WTC11 (cell line): ENCODE measurements at regions not wholly inside any gene's neighbourhood (a gene's known extent, or its start where the extent isn't known, plus 50 kb on each side); places are given as distances from the start of the nearest gene placed in this dataset.

Experiments used
- ATAC-seq: fragments of 200-7000 bp; cut with Tn5 transposase; 2 replicates; pipeline ENCODE4 v1.10.0; 2021; ENCODE audit warnings: mild to moderate bottlenecking, moderate library complexity
- CTCF ChIA-PET: fragments of 300-600 bp; sonication (Branson Sonifier 250); formaldehyde crosslinking; loops from one replicate; lab custom pipeline; 2021; ENCODE audit warnings: antibody characterized with exemption; lab: Charles Lee
- POLR2A ChIA-PET: fragments of 350-600 bp; sonication (Branson Sonifier 250); formaldehyde crosslinking; loops from one replicate; lab custom pipeline; 2021; ENCODE audit warnings: antibody characterized with exemption; lab: Charles Lee
- DNase-seq: peaks from one replicate; pipeline ENCODE4 v3.0.0; 2021; ENCODE audit warnings: low spot score
- H3K27ac Mint-ChIP-seq: 2 replicates; pipeline ENCODE4 v1.8.0; 2021; ENCODE audit warnings: mixed read lengths
- H3K27me3 Mint-ChIP-seq: 2 replicates; pipeline ENCODE4 v1.8.0; 2021; ENCODE audit warnings: low read depth, mild to moderate bottlenecking, moderate library complexity, mixed read lengths
- H3K36me3 Mint-ChIP-seq: 2 replicates; pipeline ENCODE4 v1.8.0; 2021; ENCODE audit warnings: mixed read lengths
- H3K4me1 Mint-ChIP-seq: 2 replicates; pipeline ENCODE4 v1.8.0; 2022; ENCODE audit warnings: mixed read lengths
- H3K4me3 Mint-ChIP-seq: 2 replicates; pipeline ENCODE4 v1.8.0; 2021; ENCODE audit warnings: mild to moderate bottlenecking, moderate library complexity, mixed read lengths
- H3K9me3 Mint-ChIP-seq: 2 replicates; pipeline ENCODE4 v1.8.0; 2021; ENCODE audit warnings: mixed read lengths
- FOXJ3 ChIP-seq: sonication (generic); formaldehyde crosslinking; IDR thresholded peaks from 2 replicates; pipeline ENCODE4 v1.9.0; 2021; ENCODE audit warnings: missing genetic modification reagents, mild to moderate bottlenecking, borderline replicate concordance
- JAZF1 ChIP-seq: fragments of 250-450 bp; sonication (Bioruptor Pico); IDR thresholded peaks from 2 replicates; pipeline ENCODE4 v1.9.0; 2021; ENCODE audit warnings: moderate library complexity, mild to moderate bottlenecking, inconsistent platforms
- NFATC4 ChIP-seq: fragments of 250-450 bp; sonication (Bioruptor Pico); IDR thresholded peaks from 2 replicates; pipeline ENCODE4 v1.9.0; 2021; ENCODE audit warnings: mild to moderate bottlenecking
- NFE2L1 ChIP-seq: sonication (generic); formaldehyde crosslinking; IDR thresholded peaks from 2 replicates; pipeline ENCODE4 v1.8.1; 2023; ENCODE audit warnings: missing genetic modification reagents
- NR2C2 ChIP-seq: sonication (generic); formaldehyde crosslinking; IDR thresholded peaks from 2 replicates; pipeline ENCODE4 v1.8.0; 2022; ENCODE audit warnings: mild to moderate bottlenecking, missing genetic modification reagents
- SP1 ChIP-seq: sonication (generic); formaldehyde crosslinking; conservative IDR thresholded peaks from 2 replicates; pipeline ENCODE4 v1.8.1; 2022; ENCODE audit warnings: missing genetic modification reagents
- TP53 ChIP-seq: sonication (generic); formaldehyde crosslinking; IDR thresholded peaks from 2 replicates; pipeline ENCODE4 v1.8.1; 2023; ENCODE audit warnings: mild to moderate bottlenecking, missing genetic modification reagents
- ZNF219 ChIP-seq: sonication (generic); formaldehyde crosslinking; IDR thresholded peaks from 2 replicates; pipeline ENCODE4 v1.8.0; 2023; ENCODE audit warnings: missing genetic modification reagents, mild to moderate bottlenecking, borderline replicate concordance
- ZNF232 ChIP-seq: sonication (generic); formaldehyde crosslinking; IDR thresholded peaks from 2 replicates; pipeline ENCODE4 v1.8.0; 2022; ENCODE audit warnings: mild to moderate bottlenecking, missing genetic modification reagents
- ZNF396 ChIP-seq: fragments of 250-450 bp; sonication (Bioruptor Pico); IDR thresholded peaks from 2 replicates; pipeline ENCODE4 v1.8.0; 2021; ENCODE audit warnings: mild to moderate bottlenecking, moderate library complexity, borderline replicate concordance
- TF ChIP-seq, protein P1 (sequence below): sonication (generic); formaldehyde crosslinking; IDR thresholded peaks from 2 replicates; pipeline ENCODE4 v1.8.1; 2023; ENCODE audit warnings: mild to moderate bottlenecking, missing genetic modification reagents, moderate library complexity
- TF ChIP-seq, protein P2 (sequence below): fragments of 200-600 bp; IDR thresholded peaks from 2 replicates; pipeline ENCODE4 v1.8.0; 2022; ENCODE audit warnings: antibody characterized with exemption
- TF ChIP-seq, protein P3 (sequence below): sonication (generic); formaldehyde crosslinking; IDR thresholded peaks from 2 replicates; pipeline ENCODE4 v1.8.0; 2023; ENCODE audit warnings: missing genetic modification reagents
- TF ChIP-seq, protein P4 (sequence below): sonication (generic); formaldehyde crosslinking; IDR thresholded peaks from 2 replicates; pipeline ENCODE4 v1.8.0; 2022; ENCODE audit warnings: missing genetic modification reagents
- TF ChIP-seq, protein P5 (sequence below): sonication (generic); formaldehyde crosslinking; conservative IDR thresholded peaks from 2 replicates; pipeline ENCODE4 v1.8.1; 2023; ENCODE audit warnings: mild to moderate bottlenecking, low read depth, missing genetic modification reagents, moderate library complexity
- TF ChIP-seq, protein P6 (sequence below): sonication (generic); formaldehyde crosslinking; IDR thresholded peaks from 2 replicates; pipeline ENCODE4 v1.8.0; 2023; ENCODE audit warnings: mild to moderate bottlenecking, missing genetic modification reagents
- TF ChIP-seq, protein P7 (sequence below): fragments of 250-450 bp; sonication (Bioruptor Pico); IDR thresholded peaks from 2 replicates; pipeline ENCODE4 v1.9.0; 2021; ENCODE audit warnings: moderate library complexity, mild to moderate bottlenecking, inconsistent platforms, borderline replicate concordance

DNA sequence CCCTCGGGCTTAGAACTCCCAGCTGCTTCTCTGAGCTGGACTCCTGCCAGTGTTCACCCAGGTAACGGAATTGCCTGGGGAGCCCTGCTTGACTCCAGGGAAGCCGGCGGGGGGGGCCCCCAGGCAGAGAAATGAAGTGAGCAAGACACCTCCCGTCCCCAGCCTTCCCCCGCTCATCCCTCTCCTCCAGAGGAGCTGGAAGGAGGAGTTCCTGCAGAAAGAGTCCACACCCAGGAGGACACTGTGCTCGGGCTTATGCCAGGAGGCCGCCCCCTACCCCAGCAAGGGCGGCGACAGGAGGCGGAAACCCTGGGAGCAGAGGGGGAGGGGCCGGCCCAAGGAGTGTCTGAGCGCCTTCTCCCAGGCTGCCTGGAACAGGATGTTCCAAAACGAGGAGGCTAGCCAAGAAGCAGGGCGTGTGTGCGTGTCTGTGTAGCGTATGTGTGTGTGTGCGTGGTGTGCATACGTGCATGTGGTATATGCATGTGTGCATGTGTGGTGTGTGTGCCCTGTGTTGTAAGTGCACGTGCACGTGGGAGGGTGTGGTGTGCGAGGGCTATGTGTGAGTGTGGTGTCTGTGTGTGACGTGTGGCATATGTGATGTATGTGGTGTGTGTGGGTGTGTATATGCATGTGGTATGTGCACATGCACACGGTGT lies 511.3 kb downstream of the SHQ1 start:
- no peaks in the 10 kb centered on the region for H3K9me3 Mint-ChIP-seq
- H3K36me3 Mint-ChIP-seq: no peaks in the 10 kb centered on the region
- H3K27ac Mint-ChIP-seq: no peak overlapping the region
- ATAC-seq: peak; percentile 64
- POLR2A ChIA-PET: interaction anchor here (0.6 kb wide), 1 partner anchor 1208 kb away, joined by 3 read pairs; no protein-coding TSS in a partner anchor
- TF ChIP-seq, protein P1, sequence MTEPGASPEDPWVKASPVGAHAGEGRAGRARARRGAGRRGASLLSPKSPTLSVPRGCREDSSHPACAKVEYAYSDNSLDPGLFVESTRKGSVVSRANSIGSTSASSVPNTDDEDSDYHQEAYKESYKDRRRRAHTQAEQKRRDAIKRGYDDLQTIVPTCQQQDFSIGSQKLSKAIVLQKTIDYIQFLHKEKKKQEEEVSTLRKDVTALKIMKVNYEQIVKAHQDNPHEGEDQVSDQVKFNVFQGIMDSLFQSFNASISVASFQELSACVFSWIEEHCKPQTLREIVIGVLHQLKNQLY (CRISPR knock-in tag): no peak
- TF ChIP-seq NFATC4 (CRISPR knock-in tag) (no peak), ZNF396 (CRISPR knock-in tag) (no peak), ZNF219 (CRISPR knock-in tag) (no peak), JAZF1 (CRISPR knock-in tag) (no peak), TP53 (CRISPR knock-in tag) (no peak), ZNF232 (CRISPR knock-in tag) (no peak), NFE2L1 (CRISPR knock-in tag) (peak; percentile 62; the same call in 1 of the 2 replicates), FOXJ3 (CRISPR knock-in tag) (no peak), NR2C2 (CRISPR knock-in tag) (no peak), SP1 (CRISPR knock-in tag) (no peak)
- TF ChIP-seq, protein P2, sequence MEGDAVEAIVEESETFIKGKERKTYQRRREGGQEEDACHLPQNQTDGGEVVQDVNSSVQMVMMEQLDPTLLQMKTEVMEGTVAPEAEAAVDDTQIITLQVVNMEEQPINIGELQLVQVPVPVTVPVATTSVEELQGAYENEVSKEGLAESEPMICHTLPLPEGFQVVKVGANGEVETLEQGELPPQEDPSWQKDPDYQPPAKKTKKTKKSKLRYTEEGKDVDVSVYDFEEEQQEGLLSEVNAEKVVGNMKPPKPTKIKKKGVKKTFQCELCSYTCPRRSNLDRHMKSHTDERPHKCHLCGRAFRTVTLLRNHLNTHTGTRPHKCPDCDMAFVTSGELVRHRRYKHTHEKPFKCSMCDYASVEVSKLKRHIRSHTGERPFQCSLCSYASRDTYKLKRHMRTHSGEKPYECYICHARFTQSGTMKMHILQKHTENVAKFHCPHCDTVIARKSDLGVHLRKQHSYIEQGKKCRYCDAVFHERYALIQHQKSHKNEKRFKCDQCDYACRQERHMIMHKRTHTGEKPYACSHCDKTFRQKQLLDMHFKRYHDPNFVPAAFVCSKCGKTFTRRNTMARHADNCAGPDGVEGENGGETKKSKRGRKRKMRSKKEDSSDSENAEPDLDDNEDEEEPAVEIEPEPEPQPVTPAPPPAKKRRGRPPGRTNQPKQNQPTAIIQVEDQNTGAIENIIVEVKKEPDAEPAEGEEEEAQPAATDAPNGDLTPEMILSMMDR: no peak
- TF ChIP-seq, protein P3, sequence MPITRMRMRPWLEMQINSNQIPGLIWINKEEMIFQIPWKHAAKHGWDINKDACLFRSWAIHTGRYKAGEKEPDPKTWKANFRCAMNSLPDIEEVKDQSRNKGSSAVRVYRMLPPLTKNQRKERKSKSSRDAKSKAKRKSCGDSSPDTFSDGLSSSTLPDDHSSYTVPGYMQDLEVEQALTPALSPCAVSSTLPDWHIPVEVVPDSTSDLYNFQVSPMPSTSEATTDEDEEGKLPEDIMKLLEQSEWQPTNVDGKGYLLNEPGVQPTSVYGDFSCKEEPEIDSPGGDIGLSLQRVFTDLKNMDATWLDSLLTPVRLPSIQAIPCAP (CRISPR knock-in tag): no peak
- TF ChIP-seq, protein P4, sequence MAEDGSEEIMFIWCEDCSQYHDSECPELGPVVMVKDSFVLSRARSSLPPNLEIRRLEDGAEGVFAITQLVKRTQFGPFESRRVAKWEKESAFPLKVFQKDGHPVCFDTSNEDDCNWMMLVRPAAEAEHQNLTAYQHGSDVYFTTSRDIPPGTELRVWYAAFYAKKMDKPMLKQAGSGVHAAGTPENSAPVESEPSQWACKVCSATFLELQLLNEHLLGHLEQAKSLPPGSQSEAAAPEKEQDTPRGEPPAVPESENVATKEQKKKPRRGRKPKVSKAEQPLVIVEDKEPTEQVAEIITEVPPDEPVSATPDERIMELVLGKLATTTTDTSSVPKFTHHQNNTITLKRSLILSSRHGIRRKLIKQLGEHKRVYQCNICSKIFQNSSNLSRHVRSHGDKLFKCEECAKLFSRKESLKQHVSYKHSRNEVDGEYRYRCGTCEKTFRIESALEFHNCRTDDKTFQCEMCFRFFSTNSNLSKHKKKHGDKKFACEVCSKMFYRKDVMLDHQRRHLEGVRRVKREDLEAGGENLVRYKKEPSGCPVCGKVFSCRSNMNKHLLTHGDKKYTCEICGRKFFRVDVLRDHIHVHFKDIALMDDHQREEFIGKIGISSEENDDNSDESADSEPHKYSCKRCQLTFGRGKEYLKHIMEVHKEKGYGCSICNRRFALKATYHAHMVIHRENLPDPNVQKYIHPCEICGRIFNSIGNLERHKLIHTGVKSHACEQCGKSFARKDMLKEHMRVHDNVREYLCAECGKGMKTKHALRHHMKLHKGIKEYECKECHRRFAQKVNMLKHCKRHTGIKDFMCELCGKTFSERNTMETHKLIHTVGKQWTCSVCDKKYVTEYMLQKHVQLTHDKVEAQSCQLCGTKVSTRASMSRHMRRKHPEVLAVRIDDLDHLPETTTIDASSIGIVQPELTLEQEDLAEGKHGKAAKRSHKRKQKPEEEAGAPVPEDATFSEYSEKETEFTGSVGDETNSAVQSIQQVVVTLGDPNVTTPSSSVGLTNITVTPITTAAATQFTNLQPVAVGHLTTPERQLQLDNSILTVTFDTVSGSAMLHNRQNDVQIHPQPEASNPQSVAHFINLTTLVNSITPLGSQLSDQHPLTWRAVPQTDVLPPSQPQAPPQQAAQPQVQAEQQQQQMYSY (CRISPR knock-in tag): peak; percentile 23; the same call in 1 of the 2 replicates
- TF ChIP-seq, protein P5, sequence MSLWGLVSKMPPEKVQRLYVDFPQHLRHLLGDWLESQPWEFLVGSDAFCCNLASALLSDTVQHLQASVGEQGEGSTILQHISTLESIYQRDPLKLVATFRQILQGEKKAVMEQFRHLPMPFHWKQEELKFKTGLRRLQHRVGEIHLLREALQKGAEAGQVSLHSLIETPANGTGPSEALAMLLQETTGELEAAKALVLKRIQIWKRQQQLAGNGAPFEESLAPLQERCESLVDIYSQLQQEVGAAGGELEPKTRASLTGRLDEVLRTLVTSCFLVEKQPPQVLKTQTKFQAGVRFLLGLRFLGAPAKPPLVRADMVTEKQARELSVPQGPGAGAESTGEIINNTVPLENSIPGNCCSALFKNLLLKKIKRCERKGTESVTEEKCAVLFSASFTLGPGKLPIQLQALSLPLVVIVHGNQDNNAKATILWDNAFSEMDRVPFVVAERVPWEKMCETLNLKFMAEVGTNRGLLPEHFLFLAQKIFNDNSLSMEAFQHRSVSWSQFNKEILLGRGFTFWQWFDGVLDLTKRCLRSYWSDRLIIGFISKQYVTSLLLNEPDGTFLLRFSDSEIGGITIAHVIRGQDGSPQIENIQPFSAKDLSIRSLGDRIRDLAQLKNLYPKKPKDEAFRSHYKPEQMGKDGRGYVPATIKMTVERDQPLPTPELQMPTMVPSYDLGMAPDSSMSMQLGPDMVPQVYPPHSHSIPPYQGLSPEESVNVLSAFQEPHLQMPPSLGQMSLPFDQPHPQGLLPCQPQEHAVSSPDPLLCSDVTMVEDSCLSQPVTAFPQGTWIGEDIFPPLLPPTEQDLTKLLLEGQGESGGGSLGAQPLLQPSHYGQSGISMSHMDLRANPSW: no peak
- TF ChIP-seq, protein P6, sequence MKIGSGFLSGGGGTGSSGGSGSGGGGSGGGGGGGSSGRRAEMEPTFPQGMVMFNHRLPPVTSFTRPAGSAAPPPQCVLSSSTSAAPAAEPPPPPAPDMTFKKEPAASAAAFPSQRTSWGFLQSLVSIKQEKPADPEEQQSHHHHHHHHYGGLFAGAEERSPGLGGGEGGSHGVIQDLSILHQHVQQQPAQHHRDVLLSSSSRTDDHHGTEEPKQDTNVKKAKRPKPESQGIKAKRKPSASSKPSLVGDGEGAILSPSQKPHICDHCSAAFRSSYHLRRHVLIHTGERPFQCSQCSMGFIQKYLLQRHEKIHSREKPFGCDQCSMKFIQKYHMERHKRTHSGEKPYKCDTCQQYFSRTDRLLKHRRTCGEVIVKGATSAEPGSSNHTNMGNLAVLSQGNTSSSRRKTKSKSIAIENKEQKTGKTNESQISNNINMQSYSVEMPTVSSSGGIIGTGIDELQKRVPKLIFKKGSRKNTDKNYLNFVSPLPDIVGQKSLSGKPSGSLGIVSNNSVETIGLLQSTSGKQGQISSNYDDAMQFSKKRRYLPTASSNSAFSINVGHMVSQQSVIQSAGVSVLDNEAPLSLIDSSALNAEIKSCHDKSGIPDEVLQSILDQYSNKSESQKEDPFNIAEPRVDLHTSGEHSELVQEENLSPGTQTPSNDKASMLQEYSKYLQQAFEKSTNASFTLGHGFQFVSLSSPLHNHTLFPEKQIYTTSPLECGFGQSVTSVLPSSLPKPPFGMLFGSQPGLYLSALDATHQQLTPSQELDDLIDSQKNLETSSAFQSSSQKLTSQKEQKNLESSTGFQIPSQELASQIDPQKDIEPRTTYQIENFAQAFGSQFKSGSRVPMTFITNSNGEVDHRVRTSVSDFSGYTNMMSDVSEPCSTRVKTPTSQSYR: 0 out of 2 replicates have a peak, but pooled peaks have one; percentile 38
- TF ChIP-seq, protein P7, sequence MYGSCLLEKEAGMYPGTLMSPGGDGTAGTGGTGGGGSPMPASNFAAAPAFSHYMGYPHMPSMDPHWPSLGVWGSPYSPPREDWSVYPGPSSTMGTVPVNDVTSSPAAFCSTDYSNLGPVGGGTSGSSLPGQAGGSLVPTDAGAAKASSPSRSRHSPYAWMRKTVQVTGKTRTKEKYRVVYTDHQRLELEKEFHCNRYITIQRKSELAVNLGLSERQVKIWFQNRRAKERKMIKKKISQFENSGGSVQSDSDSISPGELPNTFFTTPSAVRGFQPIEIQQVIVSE (CRISPR knock-in tag): no peak
- no peak overlapping the region for H3K4me3 Mint-ChIP-seq
- H3K27me3 Mint-ChIP-seq: no peaks in the 10 kb centered on the region
- CTCF ChIA-PET: interaction anchor here (1.1 to 3.1 kb wide), 2 partner anchors 10 to 461 kb away, joined by 3 to 10 read pairs; no protein-coding TSS in a partner anchor
- H3K4me1 Mint-ChIP-seq: peaks cover 14% of the 10 kb centered on the region
- DNase-seq: peak; percentile 58
